Loucy (cell line): ENCODE measurements at regions not wholly inside any gene's neighbourhood (a gene's known extent, or its start where the extent isn't known, plus 50 kb on each side); places are given as distances from the start of the nearest gene placed in this dataset.

Experiments
- H2AFZ ChIP-seq: fragments of 200-600 bp; sonication (generic); 2 replicates; pipeline ENCODE4 v1.6.0; 2016; ENCODE audit warnings: antibody characterized with exemption, mild to moderate bottlenecking, low read length, moderate library complexity
- H3F3A ChIP-seq: fragments of 200-600 bp; 2 replicates; pipeline ENCODE4 v1.6.0; 2016; ENCODE audit warnings: antibody characterized with exemption, low read depth, mild to moderate bottlenecking
- H3K27me3 ChIP-seq: fragments of 200-600 bp; sonication (generic); 2 replicates; pipeline ENCODE4 v1.6.1; 2014; ENCODE audit warnings: low read length, mild to moderate bottlenecking; ENCODE audit not compliant: insufficient read depth, poor library complexity, severe bottlenecking
- H3K36me3 ChIP-seq: fragments of 200-600 bp; sonication (generic); 2 replicates; pipeline ENCODE4 v1.6.1; 2016; ENCODE audit warnings: low read length; ENCODE audit not compliant: insufficient read depth
- H3K4me1 ChIP-seq: fragments of 200-600 bp; sonication (generic); 2 replicates; pipeline ENCODE4 v1.5.1; 2014; ENCODE audit warnings: low read length, mild to moderate bottlenecking; ENCODE audit not compliant: insufficient read depth, poor library complexity, severe bottlenecking
- H3K4me2 ChIP-seq: fragments of 200-600 bp; sonication (generic); 2 replicates; pipeline ENCODE4 v1.6.0; 2014; ENCODE audit warnings: antibody characterized with exemption, low read length, low read depth, mild to moderate bottlenecking; ENCODE audit not compliant: poor library complexity, severe bottlenecking
- H3K4me3 ChIP-seq: fragments of 200-600 bp; sonication (generic); 2 replicates; pipeline ENCODE4 v1.5.1; 2014; ENCODE audit warnings: low read length, mild to moderate bottlenecking, mixed read lengths; ENCODE audit not compliant: poor library complexity, severe bottlenecking
- H3K79me2 ChIP-seq: fragments of 200-600 bp; sonication (generic); 2 replicates; pipeline ENCODE4 v1.6.1; 2014; ENCODE audit warnings: low read length; ENCODE audit not compliant: insufficient read depth
- H3K9ac ChIP-seq: fragments of 200-600 bp; sonication (generic); 2 replicates; pipeline ENCODE4 v1.6.0; 2014; ENCODE audit warnings: mild to moderate bottlenecking, low read depth, low read length, moderate library complexity; ENCODE audit not compliant: poor library complexity, severe bottlenecking
- H3K9me2 ChIP-seq: fragments of 200-600 bp; sonication (generic); replicated peaks from 2 replicates; pipeline ENCODE4 v1.6.1; 2016; ENCODE audit warnings: low read depth, low read length, mixed read lengths
- H3K9me3 ChIP-seq: fragments of 200-600 bp; sonication (generic); 2 replicates; pipeline ENCODE4 v1.6.1; 2014; ENCODE audit warnings: mild to moderate bottlenecking, antibody characterized with exemption, low read length, low read depth; ENCODE audit not compliant: insufficient read depth
- H4K20me1 ChIP-seq: fragments of 200-600 bp; sonication (generic); 2 replicates; pipeline ENCODE4 v1.6.0; 2014; ENCODE audit warnings: antibody characterized with exemption, low read length, mild to moderate bottlenecking; ENCODE audit not compliant: insufficient read depth, poor library complexity, severe bottlenecking
- CTCF ChIP-seq: fragments of 200-600 bp; sonication (generic); conservative IDR thresholded peaks from 2 replicates; pipeline ENCODE4 v1.5.1; 2014; ENCODE audit warnings: mild to moderate bottlenecking, antibody characterized with exemption, low read length
- EZH2phosphoT487 ChIP-seq: fragments of 200-600 bp; IDR thresholded peaks from 2 replicates; pipeline ENCODE4 v1.6.1; 2018; ENCODE audit warnings: antibody characterized with exemption, mild to moderate bottlenecking, moderate library complexity, borderline replicate concordance

- no peak overlapping the region for H3K4me3 ChIP-seq
- no peak overlapping the region for H3K4me2 ChIP-seq
- no peaks in the 10 kb centered on the region for H4K20me1 ChIP-seq
- H3K9me3 ChIP-seq, result peaks cover 3% of the 10 kb centered on the region; the same call in 1 of the 2 replicates
- H3K79me2 ChIP-seq, result no peaks in the 10 kb centered on the region
- no peaks in the 10 kb centered on the region for H3K36me3 ChIP-seq
- TF ChIP-seq CTCF, result no peak
- H3K9me2 ChIP-seq, result no peaks in the 10 kb centered on the region
- H2AFZ ChIP-seq, result no peak overlapping the region
- H3F3A ChIP-seq, result no peaks in the 10 kb centered on the region
- H3K4me1 ChIP-seq, result no peaks in the 10 kb centered on the region
- H3K9ac ChIP-seq, result no peak overlapping the region
- no peaks in the 10 kb centered on the region for H3K27me3 ChIP-seq
These were observed 334.1 kb downstream of the COL12A1 start for GRCh38 chr6:74871757-74872156.

- H3K4me1 ChIP-seq, result no peaks in the 10 kb centered on the region
- H3F3A ChIP-seq, result no peaks in the 10 kb centered on the region
- H3K9ac ChIP-seq, result no peak overlapping the region
- no peaks in the 10 kb centered on the region for H3K27me3 ChIP-seq
- no peak overlapping the region for H3K4me2 ChIP-seq
- no peak overlapping the region for H3K4me3 ChIP-seq
- peaks cover 3% of the 10 kb centered on the region; the same call in 1 of the 2 replicates for H3K9me3 ChIP-seq
- H3K9me2 ChIP-seq, result no peaks in the 10 kb centered on the region
- H3K36me3 ChIP-seq, result no peaks in the 10 kb centered on the region
- H4K20me1 ChIP-seq, result no peaks in the 10 kb centered on the region
- H2AFZ ChIP-seq, result no peak overlapping the region
- H3K79me2 ChIP-seq, result no peaks in the 10 kb centered on the region
- no peak for TF ChIP-seq EZH2phosphoT487
- no peak for TF ChIP-seq CTCF
These were observed 335.4 kb downstream of the COL12A1 start for GRCh38 chr6:74870403-74870802.

- Histone ChIP-seq H3K27me3 (no peaks in the 10 kb centered on the region), H3K36me3 (no peaks in the 10 kb centered on the region), H3K4me1 (no peaks in the 10 kb centered on the region), H3K9ac (no peak overlapping the region), H2AFZ (no peak overlapping the region), H3K4me3 (no peak overlapping the region), H4K20me1 (no peaks in the 10 kb centered on the region), H3K9me2 (no peaks in the 10 kb centered on the region), H3K79me2 (no peaks in the 10 kb centered on the region), H3K9me3 (no peaks in the 10 kb centered on the region), H3F3A (no peaks in the 10 kb centered on the region), H3K4me2 (no peak overlapping the region)
- TF ChIP-seq EZH2phosphoT487 (no peak), CTCF (no peak)
These were observed 338.6 kb downstream of the COL12A1 start for GRCh38 chr6:74867291-74867690.
